Ascending aorta (tissue), 2 donors: ENCODE measurements at regions not wholly inside any gene's neighbourhood (a gene's known extent, or its start where the extent isn't known, plus 50 kb on each side); places are given as distances from the start of the nearest gene placed in this dataset.

Source experiments
- DNase-seq, 2 donors: peaks; one replicate each; pipeline ENCODE4 v3.0.0-alpha.2; 2019; ENCODE audit warnings: low spot score in 2 of 2
- H3K27ac ChIP-seq, 2 donors: fragments of 200-600 bp; sonication (generic); one replicate each; pipeline ENCODE4 v1.5.1; 2016 to 2017; ENCODE audit warnings: mild to moderate bottlenecking in 1 of 2
- H3K27me3 ChIP-seq: fragments of 200-600 bp; sonication (generic); one replicate; pipeline ENCODE4 v1.5.1; 2017
- H3K36me3 ChIP-seq, 2 donors: fragments of 200-600 bp; sonication (generic); one replicate each; pipeline ENCODE4 v1.5.1; 2016
- H3K4me1 ChIP-seq, 2 donors: fragments of 200-600 bp; sonication (generic); one replicate each; pipeline ENCODE4 v1.5.1; 2016 to 2017; ENCODE audit warnings: mild to moderate bottlenecking in 1 of 2
- H3K4me3 ChIP-seq, 2 donors: fragments of 200-600 bp; sonication (generic); one replicate each; pipeline ENCODE4 v1.5.1; 2016 to 2017; ENCODE audit warnings: mild to moderate bottlenecking in 1 of 2
- H3K9me3 ChIP-seq, 2 donors: fragments of 200-600 bp; sonication (generic); one replicate each; pipeline ENCODE4 v1.5.1; 2016
- intact Hi-C: fragments of 100-400 bp; cut with DNase I; formaldehyde crosslinking; loops from one replicate; pipeline ENCODE4 v1.15.1; 2023
- TF ChIP-seq, protein P1 (sequence below), 3 experiments: fragments of 200-600 bp in 2 of 3; fragments of 450-650 bp in 1 of 3; sonication (generic) in 2 of 3; IDR thresholded peaks; one replicate each; pipeline ENCODE4 v1.5.1; 2016 to 2019; ENCODE audit warnings: antibody characterized with exemption in 3 of 3, mild to moderate bottlenecking in 1 of 3, moderate library complexity in 1 of 3

DNA sequence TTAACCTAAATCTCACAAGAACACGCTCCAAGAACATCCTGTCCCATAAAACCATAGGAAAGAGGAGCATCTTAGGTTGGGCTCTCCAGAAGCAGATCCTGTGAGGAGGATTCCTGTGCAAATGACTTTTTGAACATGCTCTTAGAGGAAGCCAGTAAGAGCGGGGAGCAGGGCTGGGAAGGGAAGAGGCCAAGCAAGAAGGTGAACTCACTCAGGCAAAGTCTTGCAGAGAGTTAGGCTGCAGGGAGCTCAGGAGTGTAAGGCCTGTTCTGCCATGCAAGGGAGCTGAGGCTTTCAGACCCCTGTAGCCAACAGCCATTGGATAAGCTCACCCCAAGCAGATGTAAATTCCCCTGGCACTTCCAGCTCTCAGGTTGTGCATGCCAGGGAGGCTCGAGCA is 63.6 kb upstream of the LY86 start:
- Histone ChIP-seq H3K36me3 (no peaks in the 10 kb centered on the region), H3K9me3 (no peaks in the 10 kb centered on the region), H3K27me3 (no peaks in the 10 kb centered on the region), H3K4me3 (no peak overlapping the region), H3K27ac (no peak overlapping the region), H3K4me1 (no peaks in the 10 kb centered on the region)
- TF ChIP-seq, protein P1, sequence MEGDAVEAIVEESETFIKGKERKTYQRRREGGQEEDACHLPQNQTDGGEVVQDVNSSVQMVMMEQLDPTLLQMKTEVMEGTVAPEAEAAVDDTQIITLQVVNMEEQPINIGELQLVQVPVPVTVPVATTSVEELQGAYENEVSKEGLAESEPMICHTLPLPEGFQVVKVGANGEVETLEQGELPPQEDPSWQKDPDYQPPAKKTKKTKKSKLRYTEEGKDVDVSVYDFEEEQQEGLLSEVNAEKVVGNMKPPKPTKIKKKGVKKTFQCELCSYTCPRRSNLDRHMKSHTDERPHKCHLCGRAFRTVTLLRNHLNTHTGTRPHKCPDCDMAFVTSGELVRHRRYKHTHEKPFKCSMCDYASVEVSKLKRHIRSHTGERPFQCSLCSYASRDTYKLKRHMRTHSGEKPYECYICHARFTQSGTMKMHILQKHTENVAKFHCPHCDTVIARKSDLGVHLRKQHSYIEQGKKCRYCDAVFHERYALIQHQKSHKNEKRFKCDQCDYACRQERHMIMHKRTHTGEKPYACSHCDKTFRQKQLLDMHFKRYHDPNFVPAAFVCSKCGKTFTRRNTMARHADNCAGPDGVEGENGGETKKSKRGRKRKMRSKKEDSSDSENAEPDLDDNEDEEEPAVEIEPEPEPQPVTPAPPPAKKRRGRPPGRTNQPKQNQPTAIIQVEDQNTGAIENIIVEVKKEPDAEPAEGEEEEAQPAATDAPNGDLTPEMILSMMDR (IDR thresholded peaks at IDR 0.05), result no peak
- no peak for DNase-seq
- intact Hi-C loops, result no loop called here

DNA sequence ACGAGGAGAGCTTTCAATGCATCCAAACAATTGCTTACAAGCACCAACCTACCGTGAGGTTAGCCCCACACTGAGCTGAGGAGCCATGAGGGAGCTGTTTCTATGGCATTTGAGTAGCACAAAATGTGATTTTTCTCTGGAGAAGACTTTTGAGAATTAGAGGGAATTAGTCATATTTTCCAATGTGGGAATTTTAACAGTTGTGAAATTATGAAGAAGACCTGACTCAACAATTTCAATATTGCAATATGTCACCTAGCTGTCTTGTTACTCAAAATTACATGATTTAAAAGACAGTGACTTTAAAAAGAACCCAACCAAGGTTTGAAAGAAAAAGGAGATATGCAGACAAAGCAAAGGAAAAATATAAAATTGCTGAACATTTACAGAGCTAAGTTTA is 62.6 kb upstream of the LY86 start:
- no peaks in the 10 kb centered on the region for H3K27me3 ChIP-seq
- H3K36me3 ChIP-seq, result no peaks in the 10 kb centered on the region
- TF ChIP-seq, protein P1 (IDR thresholded peaks at IDR 0.05), result no peak
- no peak overlapping the region for H3K4me3 ChIP-seq
- no peaks in the 10 kb centered on the region for H3K4me1 ChIP-seq
- intact Hi-C loops, result no loop called here
- H3K27ac ChIP-seq, result no peak overlapping the region
- H3K9me3 ChIP-seq, result no peaks in the 10 kb centered on the region
- no peak for DNase-seq

DNA sequence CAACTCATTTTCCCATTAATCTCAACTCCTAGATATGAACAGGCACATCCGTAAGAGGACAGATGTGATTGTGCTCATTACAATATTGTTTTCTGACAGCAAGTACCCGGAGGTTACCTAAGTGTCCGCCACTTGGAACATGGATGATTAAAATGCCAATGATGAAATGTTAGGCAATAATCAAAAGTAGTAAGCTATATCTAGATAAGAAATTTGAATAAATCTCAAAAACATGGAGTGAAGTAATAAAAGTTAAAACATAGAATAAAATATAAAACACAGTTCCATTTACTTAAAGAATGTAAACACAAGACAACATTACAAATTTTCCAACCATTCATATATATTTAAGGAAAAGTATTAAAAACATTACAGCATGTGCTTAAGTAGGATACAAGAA is 59.2 kb upstream of the LY86 start:
- no peak overlapping the region for H3K4me3 ChIP-seq
- intact Hi-C loops, result no loop called here
- no peaks in the 10 kb centered on the region for H3K9me3 ChIP-seq
- H3K27me3 ChIP-seq, result no peaks in the 10 kb centered on the region
- H3K27ac ChIP-seq, result no peak overlapping the region
- H3K4me1 ChIP-seq, result no peaks in the 10 kb centered on the region
- DNase-seq, result no peak
- no peaks in the 10 kb centered on the region for H3K36me3 ChIP-seq
- TF ChIP-seq, protein P1 (IDR thresholded peaks at IDR 0.05), result no peak

DNA sequence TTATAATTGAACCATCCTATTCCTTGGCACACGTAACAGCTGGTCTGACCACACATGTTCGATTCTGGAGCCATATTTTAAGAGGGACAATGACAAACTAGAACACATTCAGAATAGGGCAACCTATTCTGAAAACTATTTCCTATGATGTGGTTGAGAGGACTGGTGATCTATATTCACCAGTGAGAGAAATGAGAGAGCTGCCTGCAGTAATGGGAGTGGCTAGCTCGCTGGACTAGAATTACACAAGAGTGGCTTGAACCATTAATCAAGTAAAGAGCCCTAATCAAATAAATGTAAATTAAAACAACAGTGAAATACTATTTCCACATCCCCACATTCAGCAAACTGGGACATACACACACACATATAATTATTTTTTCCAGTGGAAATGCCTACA is 55.3 kb upstream of the LY86 start:
- H3K27ac ChIP-seq, result no peak overlapping the region
- H3K4me1 ChIP-seq, result no peaks in the 10 kb centered on the region
- intact Hi-C loops, result no loop called here
- H3K4me3 ChIP-seq, result no peak overlapping the region
- no peaks in the 10 kb centered on the region for H3K36me3 ChIP-seq
- H3K27me3 ChIP-seq, result no peaks in the 10 kb centered on the region
- no peak for DNase-seq
- TF ChIP-seq, protein P1 (IDR thresholded peaks at IDR 0.05), result no peak
- no peaks in the 10 kb centered on the region for H3K9me3 ChIP-seq

DNA sequence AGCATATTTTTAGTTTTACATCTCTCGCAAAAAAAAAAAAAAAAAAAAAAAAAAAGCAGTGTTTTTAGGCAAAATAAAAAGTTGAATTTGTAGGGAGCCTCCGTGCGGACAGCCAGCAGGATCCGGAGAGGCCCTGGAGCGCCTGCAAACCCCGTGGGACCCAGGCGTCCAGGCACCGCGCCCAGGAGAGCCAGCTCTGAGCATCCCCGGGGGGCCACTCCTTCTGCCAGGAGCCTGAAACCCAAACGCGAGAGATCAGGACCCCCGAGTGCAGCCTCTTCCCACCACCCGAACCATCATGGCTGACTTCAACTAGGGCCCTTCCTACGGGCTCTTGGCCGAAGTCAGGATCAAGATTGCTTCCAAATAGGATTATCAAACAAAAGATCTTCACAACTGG is 54.1 kb upstream of the LY86 start:
- Histone ChIP-seq H3K4me3 (no peak overlapping the region), H3K27me3 (no peaks in the 10 kb centered on the region), H3K36me3 (no peaks in the 10 kb centered on the region), H3K27ac (no peak overlapping the region), H3K4me1 (no peaks in the 10 kb centered on the region), H3K9me3 (no peaks in the 10 kb centered on the region)
- intact Hi-C loops, result no loop called here
- TF ChIP-seq, protein P1 (IDR thresholded peaks at IDR 0.05), result no peak
- no peak for DNase-seq

DNA sequence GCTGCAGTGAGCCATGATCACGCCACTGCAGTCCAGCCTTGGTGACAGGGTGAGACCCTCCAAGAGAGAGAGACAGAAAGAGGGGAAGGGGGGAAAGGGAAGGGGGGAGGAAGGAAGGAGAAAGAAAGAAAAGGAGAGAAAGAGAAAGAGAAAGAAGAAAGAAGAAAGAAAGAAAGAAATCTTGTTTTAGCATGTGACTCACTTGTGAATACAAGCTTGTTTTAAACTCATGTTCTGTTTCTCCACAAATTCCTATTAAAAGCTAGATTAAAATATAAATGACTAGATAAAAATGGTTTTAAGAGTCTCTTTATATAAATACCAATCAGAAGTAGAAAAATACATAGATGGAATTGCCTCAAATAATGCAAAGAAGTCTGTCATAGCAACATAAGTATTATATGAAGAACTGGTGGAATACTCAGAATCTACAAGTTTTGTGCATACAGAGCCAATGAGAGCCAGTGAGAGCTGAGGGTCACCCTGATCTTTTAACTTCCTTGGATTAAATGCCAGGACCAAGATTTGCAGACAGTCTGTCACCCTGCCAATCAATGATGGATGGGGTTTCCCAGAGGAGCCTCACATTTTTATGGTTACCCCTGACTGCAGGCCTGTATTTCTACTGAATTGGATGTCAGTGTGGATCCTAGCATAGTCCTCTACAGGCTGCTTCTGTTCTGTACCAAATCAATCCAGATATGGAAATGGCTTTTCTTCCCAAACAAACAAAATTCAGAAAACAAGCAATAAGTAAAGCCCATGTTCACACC is 50.8 kb upstream of the LY86 start:
- intact Hi-C loops, result no loop called here
- TF ChIP-seq, protein P1 (IDR thresholded peaks at IDR 0.05), result no peak
- Histone ChIP-seq H3K27ac (no peak overlapping the region), H3K4me3 (no peak overlapping the region), H3K4me1 (no peaks in the 10 kb centered on the region), H3K9me3 (no peaks in the 10 kb centered on the region), H3K27me3 (no peaks in the 10 kb centered on the region), H3K36me3 (no peaks in the 10 kb centered on the region)
- no peak for DNase-seq
